Adrenal gland (tissue), 9 donors: ENCODE measurements at regions not wholly inside any gene's neighbourhood (a gene's known extent, or its start where the extent isn't known, plus 50 kb on each side); places are given as distances from the start of the nearest gene placed in this dataset.

Source experiments
- DNase-seq, 7 donors: peaks; one replicate each; pipeline ENCODE4 v3.0.0-alpha.2; 2019 to 2020
- H3K27ac ChIP-seq, 5 donors: fragments of 200-600 bp; sonication (generic) in 4 of 5; 1 replicate in 3 of 5; 2 replicates in 2 of 5; pipeline versions ENCODE4 v1.5.1 to v1.8.0; 2016 to 2020; ENCODE audit warnings: mild to moderate bottlenecking in 1 of 5
- H3K27me3 ChIP-seq: fragments of 200-600 bp; 2 replicates; pipeline ENCODE4 v1.8.0; 2021
- H3K36me3 ChIP-seq, 2 donors: fragments of 200-600 bp; replicated peaks in 1 of 2; 1 replicate in 1 of 2; 2 replicates in 1 of 2; pipeline versions ENCODE4 v1.5.1 to v1.8.0; 2018 to 2022
- H3K4me1 ChIP-seq, 2 donors: fragments of 200-600 bp; replicated peaks in 1 of 2; 1 replicate in 1 of 2; 2 replicates in 1 of 2; pipeline versions ENCODE4 v1.5.1 to v1.8.0; 2018 to 2021
- H3K4me3 ChIP-seq, 4 donors: fragments of 200-600 bp; sonication (generic) in 3 of 4; one replicate each; pipeline ENCODE4 v1.5.1; 2016 to 2018
- H3K9me3 ChIP-seq, 3 donors: fragments of 200-600 bp; sonication (generic) in 1 of 3; replicated peaks in 1 of 3; 1 replicate in 2 of 3; 2 replicates in 1 of 3; pipeline versions ENCODE4 v1.5.1 to v1.8.0; 2016 to 2021
- POLR2A ChIP-seq, 2 donors: fragments of 450-650 bp; IDR thresholded peaks; one replicate each; pipeline ENCODE4 v1.6.1; 2017; ENCODE audit warnings: antibody characterized with exemption in 2 of 2, mild to moderate bottlenecking in 2 of 2, moderate library complexity in 1 of 2
- WGBS, 4 donors: extraction: QIAGEN DNeasy Blood & Tissue Kit in 2 of 4; methylation state at CpG; one replicate each; pipeline versions ENCODE4 v1.1.5 to v1.1.7; 2013 to 2017; 5-methylcytosine and 5-hydroxymethylcytosine counted together
- intact Hi-C, 2 donors: fragments of 100-400 bp; cut with DNase I; formaldehyde crosslinking; loops; one replicate each; pipeline versions ENCODE4 v1.14.1 to v1.15.0; 2022 to 2023
- TF ChIP-seq, protein P1 (sequence below), 6 experiments: fragments of 450-650 bp in 4 of 6; fragments of 200-600 bp in 2 of 6; sonication (generic) in 1 of 6; IDR thresholded peaks; 1 replicate in 5 of 6; 2 replicates in 1 of 6; pipeline versions ENCODE4 v1.5.1 to v1.8.0; 2016 to 2021; ENCODE audit warnings: antibody characterized with exemption in 6 of 6, mild to moderate bottlenecking in 2 of 6, moderate library complexity in 1 of 6
- donor health status: healthy with polysubstance abuse.
- donor health status: Bipolar disorder and iron deficiency.
- donor health status: DM: yes; HTN: yes; CAD: no.
- donor health status: DM: no; HTN: no; CAD: no.
- donor health status: DM: no; HTN: no; CAD: no.

DNA sequence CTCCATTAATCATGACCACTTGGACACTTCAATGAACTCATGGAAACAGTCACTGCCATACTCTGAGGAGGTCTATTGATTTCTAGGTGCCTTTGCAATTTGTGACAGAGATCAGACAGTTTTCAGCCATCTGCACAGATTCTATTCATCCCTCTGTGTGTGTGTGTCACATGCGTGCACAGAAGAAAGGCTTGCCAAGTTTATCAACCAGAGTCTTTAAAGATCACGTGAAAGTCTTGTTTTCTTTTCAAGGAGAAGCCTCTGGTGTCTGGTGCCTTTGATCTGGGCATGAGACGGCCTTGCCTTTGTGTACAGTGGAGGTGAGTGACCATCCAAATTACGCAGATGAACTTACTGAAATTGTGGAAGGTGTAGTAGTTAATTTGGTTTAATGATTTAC, 164.2 kb downstream of the VAPA start:
- no peak for DNase-seq
- H3K27ac ChIP-seq = no peak overlapping the region
- intact Hi-C loops = no loop called here

DNA sequence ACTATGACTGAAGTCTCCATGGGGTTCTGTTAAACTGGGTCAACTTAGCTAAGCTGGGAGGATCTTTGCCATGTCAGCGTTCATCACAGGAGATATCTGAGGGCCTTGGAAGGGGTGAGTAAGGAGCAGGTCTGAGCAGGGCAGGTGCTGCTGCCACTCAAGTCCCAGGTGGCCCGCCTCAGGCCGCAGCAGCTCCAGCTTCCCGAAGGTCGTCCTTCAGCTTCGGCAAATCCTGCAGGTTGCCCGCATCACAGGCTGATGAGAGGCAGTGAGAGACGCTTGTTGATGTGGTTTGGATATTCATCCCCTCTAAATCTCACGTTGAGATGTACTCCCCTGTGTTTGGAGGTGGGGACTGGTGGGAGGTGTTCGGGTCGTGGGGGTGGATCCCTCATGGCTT, 166.6 kb downstream of the VAPA start:
- Histone ChIP-seq H3K27me3 (no peaks in the 10 kb centered on the region), H3K9me3 (no peaks in the 10 kb centered on the region), H3K36me3 (no peaks in the 10 kb centered on the region), H3K4me3 (no peak overlapping the region), H3K4me1 (no peaks in the 10 kb centered on the region), H3K27ac (no peak overlapping the region)
- intact Hi-C loops = no loop called here
- TF ChIP-seq POLR2A (IDR thresholded peaks at IDR 0.05) = no peak
- TF ChIP-seq, protein P1, sequence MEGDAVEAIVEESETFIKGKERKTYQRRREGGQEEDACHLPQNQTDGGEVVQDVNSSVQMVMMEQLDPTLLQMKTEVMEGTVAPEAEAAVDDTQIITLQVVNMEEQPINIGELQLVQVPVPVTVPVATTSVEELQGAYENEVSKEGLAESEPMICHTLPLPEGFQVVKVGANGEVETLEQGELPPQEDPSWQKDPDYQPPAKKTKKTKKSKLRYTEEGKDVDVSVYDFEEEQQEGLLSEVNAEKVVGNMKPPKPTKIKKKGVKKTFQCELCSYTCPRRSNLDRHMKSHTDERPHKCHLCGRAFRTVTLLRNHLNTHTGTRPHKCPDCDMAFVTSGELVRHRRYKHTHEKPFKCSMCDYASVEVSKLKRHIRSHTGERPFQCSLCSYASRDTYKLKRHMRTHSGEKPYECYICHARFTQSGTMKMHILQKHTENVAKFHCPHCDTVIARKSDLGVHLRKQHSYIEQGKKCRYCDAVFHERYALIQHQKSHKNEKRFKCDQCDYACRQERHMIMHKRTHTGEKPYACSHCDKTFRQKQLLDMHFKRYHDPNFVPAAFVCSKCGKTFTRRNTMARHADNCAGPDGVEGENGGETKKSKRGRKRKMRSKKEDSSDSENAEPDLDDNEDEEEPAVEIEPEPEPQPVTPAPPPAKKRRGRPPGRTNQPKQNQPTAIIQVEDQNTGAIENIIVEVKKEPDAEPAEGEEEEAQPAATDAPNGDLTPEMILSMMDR (IDR thresholded peaks at IDR 0.05) = no peak
- WGBS, 4 donors = 89 to 97% (median 92%) methylated on average over 6 to 11 of the region's 11 CpGs
- no peak for DNase-seq

More for the DNA sequence above, 164.2 kb downstream of the VAPA start:
- no peaks in the 10 kb centered on the region for H3K9me3 ChIP-seq
- TF ChIP-seq, protein P1 (IDR thresholded peaks at IDR 0.05) = no peak
- TF ChIP-seq POLR2A (IDR thresholded peaks at IDR 0.05) = no peak
- H3K4me1 ChIP-seq = no peaks in the 10 kb centered on the region
- 36 to 52% (median 46%) methylated on average over 4 of the region's 4 CpGs for WGBS, 4 donors
- H3K4me3 ChIP-seq = no peak overlapping the region
- no peaks in the 10 kb centered on the region for H3K27me3 ChIP-seq
- H3K36me3 ChIP-seq = no peaks in the 10 kb centered on the region

DNA sequence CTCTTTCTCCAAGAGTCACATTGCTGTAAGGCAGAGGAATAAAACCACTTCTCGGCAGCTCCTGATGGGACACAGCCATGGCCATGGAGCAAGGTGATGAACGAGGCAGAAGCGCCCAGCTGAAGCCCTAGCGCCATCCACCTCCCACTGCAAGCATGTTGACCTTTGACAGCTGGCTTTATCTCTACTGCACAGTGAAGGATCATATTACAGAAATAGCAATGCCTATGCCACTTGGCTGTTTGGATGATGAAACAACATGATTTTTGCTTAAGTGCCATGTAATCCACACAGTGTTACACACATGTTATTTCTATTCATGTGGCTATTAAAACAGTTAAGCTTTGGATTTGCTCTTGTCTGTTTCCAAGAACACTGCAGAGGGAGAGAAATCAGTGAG, 167.7 kb downstream of the VAPA start:
- no peak overlapping the region for H3K27ac ChIP-seq
- H3K4me1 ChIP-seq = no peaks in the 10 kb centered on the region
- H3K27me3 ChIP-seq = no peaks in the 10 kb centered on the region
- no peak overlapping the region for H3K4me3 ChIP-seq
- no peak for DNase-seq
- intact Hi-C loops = no loop called here
- WGBS, 4 donors = 34 to 49% (median 45%) methylated on average over 2 to 4 of the region's 4 CpGs
- H3K9me3 ChIP-seq = no peaks in the 10 kb centered on the region
- TF ChIP-seq POLR2A (IDR thresholded peaks at IDR 0.05) = no peak
- TF ChIP-seq, protein P1 (IDR thresholded peaks at IDR 0.05) = no peak
- H3K36me3 ChIP-seq = no peaks in the 10 kb centered on the region

DNA sequence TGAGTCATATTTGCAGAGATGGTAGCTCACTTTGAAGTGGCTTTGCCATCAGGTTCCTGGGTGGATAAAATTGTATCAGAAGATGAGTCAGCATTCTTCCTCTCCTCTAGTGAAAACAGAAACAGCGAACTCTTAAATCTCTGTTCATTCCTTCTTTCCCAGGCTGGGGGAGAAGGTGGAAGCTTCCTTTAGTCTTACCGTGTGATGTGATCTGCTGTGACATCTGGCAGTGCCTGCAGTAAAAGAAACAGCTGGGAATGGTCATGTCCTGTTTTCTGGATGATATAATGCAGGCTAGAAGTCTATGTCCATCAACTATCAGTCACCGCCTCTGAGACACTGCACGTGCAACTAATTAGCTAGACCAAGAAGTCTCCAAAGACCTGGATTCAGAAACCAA, 171.6 kb downstream of the VAPA start:
- no peak for TF ChIP-seq POLR2A (IDR thresholded peaks at IDR 0.05)
- TF ChIP-seq, protein P1 (IDR thresholded peaks at IDR 0.05) = no peak

More for the DNA sequence above, 171.6 kb downstream of the VAPA start:
- intact Hi-C loops = no loop called here
- no peaks in the 10 kb centered on the region for H3K27me3 ChIP-seq
- 81 to 90% (median 84%) methylated on average over 4 of the region's 4 CpGs for WGBS, 4 donors
- no peak overlapping the region for H3K27ac ChIP-seq
- no peaks in the 10 kb centered on the region for H3K9me3 ChIP-seq
- H3K4me1 ChIP-seq = no peaks in the 10 kb centered on the region
- no peak overlapping the region for H3K4me3 ChIP-seq
- H3K36me3 ChIP-seq = no peaks in the 10 kb centered on the region
- DNase-seq = no peak
